ENCODE measurements at regions not wholly inside any gene's neighbourhood (a gene's known extent, or its start where the extent isn't known, plus 50 kb on each side); places are given as distances from the start of the nearest gene placed in this dataset.

- TF ChIP-seq GATA3 (IDR thresholded peaks at IDR 0.05; ENCODE audit: low read depth, low read length) (no peak), GATA2 (IDR thresholded peaks at IDR 0.05; ENCODE audit: low read depth, low read length) (no peak)
Measured at GRCh38 chr19:30078381-30078910, 136.4 kb downstream of the URI1 start.

All from SH-SY5Y (cell line).